SK-N-SH (cell line): ENCODE measurements at regions not wholly inside any gene's neighbourhood (a gene's known extent, or its start where the extent isn't known, plus 50 kb on each side); places are given as distances from the start of the nearest gene placed in this dataset.

Experiments used
- CTCF ChIA-PET: fragments of 300-600, 350-600 bp; formaldehyde crosslinking; extraction: SDS; loops from one replicate; lab custom pipeline; 2021; lab: Yijun Ruan, JAX
- POLR2A ChIA-PET: fragments of 350-600 bp; sonication (Branson Sonifier 250); formaldehyde crosslinking; extraction: SDS; loops from one replicate; lab custom pipeline; 2020; ENCODE audit warnings: antibody characterized with exemption, inconsistent platforms; lab: Yijun Ruan, JAX
- DNase-seq: peaks from one replicate; pipeline ENCODE4 v3.0.0; 2012
- H2AFZ ChIP-seq: fragments of 200-600 bp; sonication (generic); 2 replicates; pipeline ENCODE4 v1.8.1; 2016; ENCODE audit warnings: antibody characterized with exemption, mild to moderate bottlenecking, low read depth
- H3F3A ChIP-seq: fragments of 200-600 bp; sonication (generic); replicated peaks from 2 replicates; pipeline ENCODE3; 2016; ENCODE audit warnings: antibody characterized with exemption, mild to moderate bottlenecking; ENCODE audit not compliant: insufficient read depth
- H3K27ac ChIP-seq, 2 experiments: fragments of 200-500 bp in 1 of 2; fragments of 200-600 bp in 1 of 2; sonication (Bioruptor generic) in 1 of 2; sonication (generic), shearing (Covaris generic) in 1 of 2; 2 replicates each; pipeline versions ENCODE4 v1.5.1 to v1.6.1; 2014 to 2016; ENCODE audit warnings: low read depth in 2 of 2, inconsistent platforms in 1 of 2, low read length in 1 of 2, mild to moderate bottlenecking in 1 of 2, mixed read lengths in 1 of 2
- H3K27me3 ChIP-seq: fragments of 200-600 bp; sonication (generic), shearing (Covaris generic); 2 replicates; pipeline ENCODE4 v1.6.1; 2016; ENCODE audit warnings: mixed run types; ENCODE audit not compliant: insufficient read depth
- H3K36me3 ChIP-seq, 2 experiments: fragments of 200-500 bp in 1 of 2; fragments of 200-600 bp in 1 of 2; sonication (Bioruptor generic) in 1 of 2; sonication (generic) in 1 of 2; replicated peaks in 1 of 2; 2 replicates each; pipeline versions ENCODE3 to v1.5.1; 2014 to 2016; ENCODE audit warnings: low read length in 1 of 2, mild to moderate bottlenecking in 1 of 2; ENCODE audit not compliant: insufficient read depth in 2 of 2, control insufficient read depth in 1 of 2
- H3K4me1 ChIP-seq, 2 experiments: fragments of 200-500 bp in 1 of 2; fragments of 200-600 bp in 1 of 2; sonication (Bioruptor generic) in 1 of 2; sonication (generic), shearing (Covaris generic) in 1 of 2; 2 replicates each; pipeline versions ENCODE4 v1.5.1 to v1.6.1; 2014 to 2016; ENCODE audit warnings: low read depth in 1 of 2, low read length in 1 of 2, mixed run types in 1 of 2; ENCODE audit not compliant: insufficient read depth in 2 of 2, control insufficient read depth in 1 of 2
- H3K4me2 ChIP-seq: fragments of 200-600 bp; sonication (generic), shearing (Covaris generic); 2 replicates; pipeline ENCODE4 v1.6.1; 2017; ENCODE audit warnings: mixed run types
- H3K4me3 ChIP-seq, 2 experiments: fragments of 200-500 bp in 1 of 2; fragments of 200-600 bp in 1 of 2; sonication (Bioruptor generic) in 1 of 2; sonication (generic), shearing (Covaris generic) in 1 of 2; 2 replicates each; pipeline versions ENCODE4 v1.5.1 to v1.8.1; 2014 to 2016; ENCODE audit warnings: low read depth in 2 of 2, inconsistent platforms in 1 of 2, low read length in 1 of 2, mild to moderate bottlenecking in 1 of 2, mixed read lengths in 1 of 2, moderate library complexity in 1 of 2
- H3K79me2 ChIP-seq: fragments of 200-600 bp; sonication (generic); 2 replicates; pipeline ENCODE4 v1.8.1; 2017; ENCODE audit warnings: mild to moderate bottlenecking; ENCODE audit not compliant: insufficient read depth
- H3K9ac ChIP-seq: fragments of 200-600 bp; sonication (generic); 2 replicates; pipeline ENCODE4 v1.6.1; 2017; ENCODE audit warnings: mixed run types
- H3K9me2 ChIP-seq: fragments of 200-600 bp; sonication (generic); 2 replicates; pipeline ENCODE4 v1.6.1; 2017; ENCODE audit warnings: mixed run types
- H3K9me3 ChIP-seq: fragments of 200-600 bp; sonication (generic); 2 replicates; pipeline ENCODE4 v1.6.1; 2017; ENCODE audit warnings: mixed run types, mild to moderate bottlenecking, moderate library complexity
- H4K20me1 ChIP-seq: fragments of 200-600 bp; sonication (generic); 2 replicates; pipeline ENCODE4 v1.6.1; 2017; ENCODE audit warnings: mild to moderate bottlenecking, mixed run types; ENCODE audit not compliant: insufficient read depth
- EP300 ChIP-seq, 2 experiments: IDR thresholded peaks; 2 replicates each; pipeline versions ENCODE4 v1.4.0 to v1.6.1; 2012; ENCODE audit warnings: borderline replicate concordance in 1 of 2, low read depth in 1 of 2, low read length in 1 of 2
- FOSL2 ChIP-seq: IDR thresholded peaks from 2 replicates; pipeline ENCODE4 v1.4.0; 2012; ENCODE audit warnings: low read depth, mild to moderate bottlenecking, moderate library complexity, borderline replicate concordance
- FOXM1 ChIP-seq: IDR thresholded peaks from 2 replicates; pipeline ENCODE4 v1.4.0; 2012; ENCODE audit warnings: low read depth, mild to moderate bottlenecking
- MEF2A ChIP-seq: IDR thresholded peaks from 2 replicates; pipeline ENCODE4 v1.4.0; 2012; ENCODE audit warnings: low read depth, borderline replicate concordance
- POLR2AphosphoS5 ChIP-seq: IDR thresholded peaks from 2 replicates; pipeline ENCODE4 v1.6.1; 2012; ENCODE audit warnings: low read depth, low read length
- RCOR1 ChIP-seq: fragments of 150-350 bp; IDR thresholded peaks from 2 replicates; pipeline ENCODE4 v1.6.1; 2017; ENCODE audit warnings: antibody characterized with exemption, low read length
- RXRA ChIP-seq: IDR thresholded peaks from 2 replicates; pipeline ENCODE4 v1.4.0; 2012; ENCODE audit warnings: low read depth, mild to moderate bottlenecking, borderline replicate concordance
- SMC3 ChIP-seq: IDR thresholded peaks from 2 replicates; pipeline ENCODE4 v1.6.1; 2012; ENCODE audit warnings: low read depth, low read length, improper control_type of control experiment
- WGBS: methylation state at CpG from one replicate; pipeline ENCODE4 v1.1.6; 2017; ENCODE audit warnings: low lambda C conversion rate; 5-methylcytosine and 5-hydroxymethylcytosine counted together
- TF ChIP-seq, protein P1 (sequence below): fragments of 200-600 bp; sonication (generic); IDR thresholded peaks from 2 replicates; pipeline ENCODE4 v1.6.1; 2017; ENCODE audit warnings: antibody characterized with exemption, mild to moderate bottlenecking, moderate library complexity
- TF ChIP-seq, protein P2 (sequence below): fragments of 150-350 bp; IDR thresholded peaks from 2 replicates; pipeline ENCODE4 v1.6.1; 2017; ENCODE audit warnings: antibody characterized with exemption, low read length, low read depth, borderline replicate concordance
- TF ChIP-seq, protein P3 (sequence below): IDR thresholded peaks from 2 replicates; pipeline ENCODE4 v1.4.0; 2012; ENCODE audit warnings: low read depth, borderline replicate concordance
- TF ChIP-seq, protein P4 (sequence below): fragments of 150-350 bp; IDR thresholded peaks from 2 replicates; pipeline ENCODE4 v1.6.1; 2016; ENCODE audit warnings: mild to moderate bottlenecking, low read depth, low read length

DNA sequence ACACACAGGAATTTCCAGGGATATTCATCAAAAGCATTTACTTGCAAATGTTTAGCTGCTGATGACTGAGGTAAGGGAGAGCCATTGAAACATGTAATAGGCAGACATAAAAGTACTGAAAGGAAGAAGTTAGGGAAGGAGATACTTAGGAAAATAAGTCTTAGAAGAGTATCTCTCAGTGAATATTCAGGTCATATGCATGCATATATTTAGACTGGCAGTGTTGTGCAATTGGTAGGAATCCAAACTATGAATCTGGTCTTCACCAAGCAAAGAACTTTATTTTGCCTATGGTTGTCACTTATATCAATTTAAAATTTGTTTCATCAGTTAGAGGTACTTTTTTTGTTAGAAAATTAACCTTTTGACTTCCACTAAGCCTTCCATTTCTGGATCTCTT, 1490.7 kb downstream of the SUCLG1 start:
- TF ChIP-seq, protein P1, sequence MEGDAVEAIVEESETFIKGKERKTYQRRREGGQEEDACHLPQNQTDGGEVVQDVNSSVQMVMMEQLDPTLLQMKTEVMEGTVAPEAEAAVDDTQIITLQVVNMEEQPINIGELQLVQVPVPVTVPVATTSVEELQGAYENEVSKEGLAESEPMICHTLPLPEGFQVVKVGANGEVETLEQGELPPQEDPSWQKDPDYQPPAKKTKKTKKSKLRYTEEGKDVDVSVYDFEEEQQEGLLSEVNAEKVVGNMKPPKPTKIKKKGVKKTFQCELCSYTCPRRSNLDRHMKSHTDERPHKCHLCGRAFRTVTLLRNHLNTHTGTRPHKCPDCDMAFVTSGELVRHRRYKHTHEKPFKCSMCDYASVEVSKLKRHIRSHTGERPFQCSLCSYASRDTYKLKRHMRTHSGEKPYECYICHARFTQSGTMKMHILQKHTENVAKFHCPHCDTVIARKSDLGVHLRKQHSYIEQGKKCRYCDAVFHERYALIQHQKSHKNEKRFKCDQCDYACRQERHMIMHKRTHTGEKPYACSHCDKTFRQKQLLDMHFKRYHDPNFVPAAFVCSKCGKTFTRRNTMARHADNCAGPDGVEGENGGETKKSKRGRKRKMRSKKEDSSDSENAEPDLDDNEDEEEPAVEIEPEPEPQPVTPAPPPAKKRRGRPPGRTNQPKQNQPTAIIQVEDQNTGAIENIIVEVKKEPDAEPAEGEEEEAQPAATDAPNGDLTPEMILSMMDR = no peak
- TF ChIP-seq MEF2A (no peak), SMC3 (no peak), FOSL2 (no peak), EP300 (IDR thresholded peaks at IDR 0.05; ENCODE audit: borderline replicate concordance in 1 of 2, low read depth in 1 of 2, low read length in 1 of 2) (no peak)
- TF ChIP-seq, protein P2, sequence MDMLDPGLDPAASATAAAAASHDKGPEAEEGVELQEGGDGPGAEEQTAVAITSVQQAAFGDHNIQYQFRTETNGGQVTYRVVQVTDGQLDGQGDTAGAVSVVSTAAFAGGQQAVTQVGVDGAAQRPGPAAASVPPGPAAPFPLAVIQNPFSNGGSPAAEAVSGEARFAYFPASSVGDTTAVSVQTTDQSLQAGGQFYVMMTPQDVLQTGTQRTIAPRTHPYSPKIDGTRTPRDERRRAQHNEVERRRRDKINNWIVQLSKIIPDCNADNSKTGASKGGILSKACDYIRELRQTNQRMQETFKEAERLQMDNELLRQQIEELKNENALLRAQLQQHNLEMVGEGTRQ = no peak
- TF ChIP-seq, protein P3, sequence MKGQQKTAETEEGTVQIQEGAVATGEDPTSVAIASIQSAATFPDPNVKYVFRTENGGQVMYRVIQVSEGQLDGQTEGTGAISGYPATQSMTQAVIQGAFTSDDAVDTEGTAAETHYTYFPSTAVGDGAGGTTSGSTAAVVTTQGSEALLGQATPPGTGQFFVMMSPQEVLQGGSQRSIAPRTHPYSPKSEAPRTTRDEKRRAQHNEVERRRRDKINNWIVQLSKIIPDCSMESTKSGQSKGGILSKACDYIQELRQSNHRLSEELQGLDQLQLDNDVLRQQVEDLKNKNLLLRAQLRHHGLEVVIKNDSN = no peak
- DNase-seq = no peak
- CTCF ChIA-PET = no interaction called here

DNA sequence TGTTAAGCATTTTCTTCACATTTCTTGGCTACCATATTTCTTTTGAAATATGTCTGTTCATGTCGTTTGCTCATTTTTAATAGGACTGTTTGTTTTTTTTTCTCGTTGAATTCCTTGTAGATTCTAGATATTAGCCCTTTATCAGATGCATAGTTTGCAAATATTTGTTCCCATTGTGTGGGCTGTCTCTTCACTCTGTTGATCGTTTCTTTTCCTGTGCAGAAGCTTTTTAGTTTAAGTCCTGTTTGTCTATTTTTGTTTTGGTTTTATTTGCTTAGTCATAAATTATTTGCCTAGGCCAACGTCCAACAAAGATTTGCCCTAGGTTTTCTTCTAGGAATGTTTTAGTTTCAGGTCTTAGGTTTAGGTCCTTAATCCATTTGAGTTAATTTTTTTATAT, 1494.7 kb downstream of the SUCLG1 start:
- Histone ChIP-seq H3K27me3 (no peaks in the 10 kb centered on the region), H3K4me2 (no peak overlapping the region), H3K36me3 (no peaks in the 10 kb centered on the region), H3F3A (no peaks in the 10 kb centered on the region), H3K9me2 (no peaks in the 10 kb centered on the region), H4K20me1 (no peaks in the 10 kb centered on the region)
- DNase-seq = no peak
- CTCF ChIA-PET = no interaction called here
- TF ChIP-seq FOXM1 (no peak), MEF2A (no peak), RCOR1 (no peak), POLR2AphosphoS5 (no peak), RXRA (no peak)
- TF ChIP-seq, protein P4, sequence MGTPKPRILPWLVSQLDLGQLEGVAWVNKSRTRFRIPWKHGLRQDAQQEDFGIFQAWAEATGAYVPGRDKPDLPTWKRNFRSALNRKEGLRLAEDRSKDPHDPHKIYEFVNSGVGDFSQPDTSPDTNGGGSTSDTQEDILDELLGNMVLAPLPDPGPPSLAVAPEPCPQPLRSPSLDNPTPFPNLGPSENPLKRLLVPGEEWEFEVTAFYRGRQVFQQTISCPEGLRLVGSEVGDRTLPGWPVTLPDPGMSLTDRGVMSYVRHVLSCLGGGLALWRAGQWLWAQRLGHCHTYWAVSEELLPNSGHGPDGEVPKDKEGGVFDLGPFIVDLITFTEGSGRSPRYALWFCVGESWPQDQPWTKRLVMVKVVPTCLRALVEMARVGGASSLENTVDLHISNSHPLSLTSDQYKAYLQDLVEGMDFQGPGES = no peak
- TF ChIP-seq, all 33 proteins: peak for 0
- Histone ChIP-seq H2AFZ (no peak overlapping the region), H3K27ac (no peak overlapping the region), H3K79me2 (no peaks in the 10 kb centered on the region), H3K9ac (no peak overlapping the region), H3K9me3 (no peaks in the 10 kb centered on the region), H3K4me3 (no peak overlapping the region), H3K4me1 (no peaks in the 10 kb centered on the region)
- 0% methylated on average over 4 of the region's 4 CpGs for WGBS
- POLR2A ChIA-PET = no interaction called here

More for the DNA sequence above, 1490.7 kb downstream of the SUCLG1 start:
- Histone ChIP-seq H3K27ac (no peak overlapping the region), H3K9ac (no peak overlapping the region), H3K9me2 (no peaks in the 10 kb centered on the region), H3K4me3 (no peak overlapping the region), H3K4me1 (no peaks in the 10 kb centered on the region), H3K4me2 (no peak overlapping the region), H3K36me3 (no peaks in the 10 kb centered on the region), H3K79me2 (no peaks in the 10 kb centered on the region), H2AFZ (no peak overlapping the region), H3F3A (no peaks in the 10 kb centered on the region), H4K20me1 (no peaks in the 10 kb centered on the region), H3K9me3 (no peaks in the 10 kb centered on the region), H3K27me3 (no peaks in the 10 kb centered on the region)
- POLR2A ChIA-PET = no interaction called here
